Tibial nerve (tissue), 4 donors: ENCODE measurements at regions not wholly inside any gene's neighbourhood (a gene's known extent, or its start where the extent isn't known, plus 50 kb on each side); places are given as distances from the start of the nearest gene placed in this dataset.

Source experiments
- DNase-seq, 2 donors: peaks; one replicate each; pipeline ENCODE4 v3.0.0-alpha.2; 2019; ENCODE audit warnings: low spot score in 2 of 2
- H3K27ac ChIP-seq, 4 donors: fragments of 200-600 bp; sonication (generic) in 3 of 4; one replicate each; pipeline ENCODE4 v1.5.1; 2017 to 2019; ENCODE audit warnings: mild to moderate bottlenecking in 1 of 4
- H3K27me3 ChIP-seq, 2 donors: fragments of 200-600 bp; sonication (generic) in 1 of 2; one replicate each; pipeline versions ENCODE4 v1.5.1 to v1.6.0; 2017 to 2019
- H3K36me3 ChIP-seq, 3 donors: fragments of 200-600 bp; sonication (generic); one replicate each; pipeline ENCODE4 v1.5.1; 2018 to 2019
- H3K4me1 ChIP-seq, 4 donors: fragments of 200-600 bp; sonication (generic) in 3 of 4; one replicate each; pipeline ENCODE4 v1.5.1; 2017 to 2019
- H3K4me3 ChIP-seq, 4 donors: fragments of 200-600 bp; sonication (generic) in 3 of 4; one replicate each; pipeline ENCODE4 v1.5.1; 2017 to 2019; ENCODE audit warnings: mild to moderate bottlenecking in 1 of 4, moderate library complexity in 1 of 4
- H3K9me3 ChIP-seq, 4 donors: fragments of 200-600 bp; sonication (generic) in 3 of 4; one replicate each; pipeline ENCODE4 v1.5.1; 2017 to 2019
- EP300 ChIP-seq, 2 donors: sonication (generic); formaldehyde crosslinking; IDR thresholded peaks; one replicate each; pipeline ENCODE4 v1.6.1; 2017; ENCODE audit warnings: antibody characterized with exemption in 2 of 2, mild to moderate bottlenecking in 1 of 2
- POLR2A ChIP-seq, 2 donors: fragments of 450-650 bp; IDR thresholded peaks; one replicate each; pipeline ENCODE4 v1.6.1; 2017; ENCODE audit warnings: antibody characterized with exemption in 2 of 2, mild to moderate bottlenecking in 2 of 2, moderate library complexity in 2 of 2
- WGBS, 2 donors: methylation state at CpG; one replicate each; pipeline ENCODE4 v1.1.5; 2018; 5-methylcytosine and 5-hydroxymethylcytosine counted together
- TF ChIP-seq, protein P1 (sequence below), 5 experiments: fragments of 200-600 bp in 3 of 5; fragments of 450-650 bp in 2 of 5; sonication (generic) in 3 of 5; IDR thresholded peaks; one replicate each; pipeline ENCODE4 v1.5.1; 2016 to 2019; ENCODE audit warnings: antibody characterized with exemption in 5 of 5, mild to moderate bottlenecking in 3 of 5, moderate library complexity in 2 of 5

- Histone ChIP-seq H3K4me1 (no peaks in the 10 kb centered on the region), H3K36me3 (no peaks in the 10 kb centered on the region), H3K4me3 (no peak overlapping the region), H3K27ac (no peak overlapping the region), H3K9me3 (no peaks in the 10 kb centered on the region), H3K27me3 (no peaks in the 10 kb centered on the region)
- 58 to 64% methylated on average over 2 of the region's 2 CpGs for WGBS, 2 donors
- no peak for TF ChIP-seq POLR2A (IDR thresholded peaks at IDR 0.05)
- TF ChIP-seq, protein P1, sequence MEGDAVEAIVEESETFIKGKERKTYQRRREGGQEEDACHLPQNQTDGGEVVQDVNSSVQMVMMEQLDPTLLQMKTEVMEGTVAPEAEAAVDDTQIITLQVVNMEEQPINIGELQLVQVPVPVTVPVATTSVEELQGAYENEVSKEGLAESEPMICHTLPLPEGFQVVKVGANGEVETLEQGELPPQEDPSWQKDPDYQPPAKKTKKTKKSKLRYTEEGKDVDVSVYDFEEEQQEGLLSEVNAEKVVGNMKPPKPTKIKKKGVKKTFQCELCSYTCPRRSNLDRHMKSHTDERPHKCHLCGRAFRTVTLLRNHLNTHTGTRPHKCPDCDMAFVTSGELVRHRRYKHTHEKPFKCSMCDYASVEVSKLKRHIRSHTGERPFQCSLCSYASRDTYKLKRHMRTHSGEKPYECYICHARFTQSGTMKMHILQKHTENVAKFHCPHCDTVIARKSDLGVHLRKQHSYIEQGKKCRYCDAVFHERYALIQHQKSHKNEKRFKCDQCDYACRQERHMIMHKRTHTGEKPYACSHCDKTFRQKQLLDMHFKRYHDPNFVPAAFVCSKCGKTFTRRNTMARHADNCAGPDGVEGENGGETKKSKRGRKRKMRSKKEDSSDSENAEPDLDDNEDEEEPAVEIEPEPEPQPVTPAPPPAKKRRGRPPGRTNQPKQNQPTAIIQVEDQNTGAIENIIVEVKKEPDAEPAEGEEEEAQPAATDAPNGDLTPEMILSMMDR (IDR thresholded peaks at IDR 0.05), result no peak
- TF ChIP-seq EP300 (IDR thresholded peaks at IDR 0.05), result no peak
- no peak for DNase-seq
These were observed 453.0 kb upstream of the GOLIM4 start for GRCh38 chr3:168548719-168549118.

- Histone ChIP-seq H3K27ac (no peak overlapping the region), H3K27me3 (no peaks in the 10 kb centered on the region), H3K36me3 (no peaks in the 10 kb centered on the region), H3K4me1 (no peaks in the 10 kb centered on the region), H3K4me3 (no peak overlapping the region), H3K9me3 (no peaks in the 10 kb centered on the region)
- WGBS, 2 donors, result 87 to 89% methylated on average over 7 of the region's 7 CpGs
- no peak for DNase-seq
- no peak for TF ChIP-seq EP300 (IDR thresholded peaks at IDR 0.05)
- no peak for TF ChIP-seq POLR2A (IDR thresholded peaks at IDR 0.05)
- TF ChIP-seq, protein P1 (IDR thresholded peaks at IDR 0.05), result no peak
These were observed 451.0 kb upstream of the GOLIM4 start for GRCh38 chr3:168546707-168547106.

DNA sequence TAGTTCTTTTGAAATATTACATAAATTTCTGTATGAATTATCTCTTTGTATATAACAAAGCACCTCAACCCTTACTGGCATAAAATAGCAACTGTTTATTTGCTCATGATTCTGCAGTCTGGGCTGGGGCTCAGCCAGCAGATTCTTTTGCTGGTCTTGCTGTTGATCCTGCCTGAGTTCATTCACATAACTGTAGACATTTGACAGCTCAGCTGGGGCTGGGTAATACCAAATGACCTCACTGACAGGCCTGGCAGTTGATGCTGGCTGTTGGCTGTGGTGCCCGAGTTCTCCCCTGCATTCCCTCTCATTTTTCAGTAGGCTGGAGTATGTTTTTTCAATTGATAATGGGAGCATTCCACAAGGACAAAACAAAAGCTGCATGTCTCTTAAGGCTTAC is 449.9 kb upstream of the GOLIM4 start:
- DNase-seq, result no peak
- Histone ChIP-seq H3K4me3 (no peak overlapping the region), H3K36me3 (no peaks in the 10 kb centered on the region), H3K4me1 (no peaks in the 10 kb centered on the region), H3K9me3 (no peaks in the 10 kb centered on the region), H3K27ac (no peak overlapping the region), H3K27me3 (no peaks in the 10 kb centered on the region)
- no peak for TF ChIP-seq EP300 (IDR thresholded peaks at IDR 0.05)
- TF ChIP-seq, protein P1 (IDR thresholded peaks at IDR 0.05), result no peak
- TF ChIP-seq POLR2A (IDR thresholded peaks at IDR 0.05), result no peak
- WGBS, 2 donors, result 33 to 36% methylated on average over 1 of the region's 1 CpG

- no peak overlapping the region for H3K4me3 ChIP-seq
- no peak for TF ChIP-seq POLR2A (IDR thresholded peaks at IDR 0.05)
- TF ChIP-seq, protein P1 (IDR thresholded peaks at IDR 0.05), result no peak
- TF ChIP-seq EP300 (IDR thresholded peaks at IDR 0.05), result no peak
- H3K9me3 ChIP-seq, result no peaks in the 10 kb centered on the region
- DNase-seq, result no peak
- no peaks in the 10 kb centered on the region for H3K36me3 ChIP-seq
- no peaks in the 10 kb centered on the region for H3K4me1 ChIP-seq
- H3K27ac ChIP-seq, result no peak overlapping the region
- H3K27me3 ChIP-seq, result no peaks in the 10 kb centered on the region
These were observed 448.6 kb upstream of the GOLIM4 start for GRCh38 chr3:168544097-168544957.

- H3K27me3 ChIP-seq, result no peaks in the 10 kb centered on the region
- H3K4me1 ChIP-seq, result no peaks in the 10 kb centered on the region
- no peak overlapping the region for H3K27ac ChIP-seq
- H3K36me3 ChIP-seq, result no peaks in the 10 kb centered on the region
- TF ChIP-seq, protein P1 (IDR thresholded peaks at IDR 0.05), result no peak
- TF ChIP-seq EP300 (IDR thresholded peaks at IDR 0.05), result no peak
- no peak for TF ChIP-seq POLR2A (IDR thresholded peaks at IDR 0.05)
- H3K4me3 ChIP-seq, result no peak overlapping the region
- WGBS, 2 donors, result 54 to 87% methylated on average over 2 of the region's 2 CpGs
- no peak for DNase-seq
- no peaks in the 10 kb centered on the region for H3K9me3 ChIP-seq
These were observed 445.0 kb upstream of the GOLIM4 start for GRCh38 chr3:168540726-168541125.
